Type B pancreatic cell (in vitro differentiated cells): ENCODE measurements at regions not wholly inside any gene's neighbourhood (a gene's known extent, or its start where the extent isn't known, plus 50 kb on each side); places are given as distances from the start of the nearest gene placed in this dataset.

ENCODE experiments used
- DNase-seq: peaks from one replicate; pipeline ENCODE4 v3.0.0; 2021; ENCODE audit warnings: mixed read lengths; ENCODE audit not compliant: unreplicated experiment; ENCODE audit errors: extremely low spot score
- H3K27ac Mint-ChIP-seq: 2 replicates; pipeline ENCODE4 v1.8.0; 2021; ENCODE audit warnings: mild to moderate bottlenecking, mixed read lengths
- H3K27me3 Mint-ChIP-seq: 2 replicates; pipeline ENCODE4 v1.8.0; 2021; ENCODE audit warnings: mixed read lengths
- H3K36me3 Mint-ChIP-seq: 2 replicates; pipeline ENCODE4 v1.8.0; 2021; ENCODE audit warnings: mixed read lengths
- H3K4me1 Mint-ChIP-seq: one replicate; pipeline ENCODE4 v1.8.0; 2021; ENCODE audit warnings: mixed read lengths; ENCODE audit not compliant: unreplicated experiment
- H3K4me3 Mint-ChIP-seq: 2 replicates; pipeline ENCODE4 v1.8.0; 2021; ENCODE audit warnings: mild to moderate bottlenecking, mixed read lengths
- H3K9me3 Mint-ChIP-seq: 2 replicates; pipeline ENCODE4 v1.8.0; 2021; ENCODE audit warnings: mixed read lengths
- CTCF ChIP-seq: fragments of 200-600 bp; sonication (generic); conservative IDR thresholded peaks from 2 replicates; pipeline ENCODE4 v1.5.0; 2021; ENCODE audit warnings: antibody characterized with exemption, mild to moderate bottlenecking

GRCh38 chr17:36877771-36878170 lies 59.5 kb upstream of the LHX1 start:
- no peak overlapping the region for H3K27ac Mint-ChIP-seq
- H3K9me3 Mint-ChIP-seq, result peaks cover 7% of the 10 kb centered on the region
- H3K4me1 Mint-ChIP-seq, result no peaks in the 10 kb centered on the region
- no peak overlapping the region for H3K4me3 Mint-ChIP-seq
- DNase-seq, result no peak
- H3K27me3 Mint-ChIP-seq, result peaks cover 34% of the 10 kb centered on the region
- no peak for TF ChIP-seq CTCF
- H3K36me3 Mint-ChIP-seq, result no peaks in the 10 kb centered on the region

- peaks cover 7% of the 10 kb centered on the region for H3K9me3 Mint-ChIP-seq
- H3K27ac Mint-ChIP-seq, result no peak overlapping the region
- no peak for DNase-seq
- no peaks in the 10 kb centered on the region for H3K36me3 Mint-ChIP-seq
- no peaks in the 10 kb centered on the region for H3K4me1 Mint-ChIP-seq
- peaks cover 34% of the 10 kb centered on the region for H3K27me3 Mint-ChIP-seq
- H3K4me3 Mint-ChIP-seq, result no peak overlapping the region
- no peak for TF ChIP-seq CTCF
Measured at GRCh38 chr17:36878216-36878615, 59.1 kb upstream of the LHX1 start.

- Mint-ChIP-seq H3K4me1 (no peaks in the 10 kb centered on the region), H3K36me3 (no peaks in the 10 kb centered on the region), H3K4me3 (no peak overlapping the region), H3K27me3 (peaks cover 34% of the 10 kb centered on the region), H3K27ac (no peak overlapping the region), H3K9me3 (peaks cover 7% of the 10 kb centered on the region)
- DNase-seq, result no peak
- no peak for TF ChIP-seq CTCF
Measured at GRCh38 chr17:36879027-36879426, 58.2 kb upstream of the LHX1 start.

- no peaks in the 10 kb centered on the region for H3K4me1 Mint-ChIP-seq
- no peaks in the 10 kb centered on the region for H3K36me3 Mint-ChIP-seq
- H3K9me3 Mint-ChIP-seq, result peaks cover 7% of the 10 kb centered on the region
- H3K4me3 Mint-ChIP-seq, result no peak overlapping the region
- no peak for DNase-seq
- no peak for TF ChIP-seq CTCF
- peaks cover 34% of the 10 kb centered on the region for H3K27me3 Mint-ChIP-seq
- H3K27ac Mint-ChIP-seq, result no peak overlapping the region
Measured at GRCh38 chr17:36879624-36880131, 57.6 kb upstream of the LHX1 start.

- no peak for TF ChIP-seq CTCF
- no peak overlapping the region for H3K4me3 Mint-ChIP-seq
- H3K27me3 Mint-ChIP-seq, result peaks cover 35% of the 10 kb centered on the region
- no peak overlapping the region for H3K27ac Mint-ChIP-seq
- H3K4me1 Mint-ChIP-seq, result no peaks in the 10 kb centered on the region
- H3K36me3 Mint-ChIP-seq, result no peaks in the 10 kb centered on the region
- peaks cover 7% of the 10 kb centered on the region for H3K9me3 Mint-ChIP-seq
- DNase-seq, result no peak
Measured at GRCh38 chr17:36880268-36880905, 56.9 kb upstream of the LHX1 start.
